HG02970 (cell line): ENCODE measurements at regions not wholly inside any gene's neighbourhood (a gene's known extent, or its start where the extent isn't known, plus 50 kb on each side); places are given as distances from the start of the nearest gene placed in this dataset.
"Not testable (repeated sequence)": the region's sequence is repeated elsewhere in the genome, so short reads cannot be mapped to it uniquely, and the experiment has no call there.

Experiments
- ATAC-seq: cut with Tn5 transposase; IDR thresholded peaks from one replicate; pipeline ENCODE4 v1.9.1; 2021; ENCODE audit warnings: mild to moderate bottlenecking, moderate library complexity, moderate number of reproducible peaks; ENCODE audit not compliant: unreplicated experiment, low FRiP score

GRCh38 chr14:62445570-62445969 lies 599.7 kb downstream of the KCNH5 start:
- ATAC-seq, result no peak

GRCh38 chr14:62451221-62451620 lies 594.0 kb downstream of the KCNH5 start:
- ATAC-seq, result no peak

GRCh38 chr14:62453226-62453625 lies 592.0 kb downstream of the KCNH5 start:
- ATAC-seq, result no peak

GRCh38 chr14:62455446-62455845 lies 589.8 kb downstream of the KCNH5 start:
- no peak for ATAC-seq

DNA sequence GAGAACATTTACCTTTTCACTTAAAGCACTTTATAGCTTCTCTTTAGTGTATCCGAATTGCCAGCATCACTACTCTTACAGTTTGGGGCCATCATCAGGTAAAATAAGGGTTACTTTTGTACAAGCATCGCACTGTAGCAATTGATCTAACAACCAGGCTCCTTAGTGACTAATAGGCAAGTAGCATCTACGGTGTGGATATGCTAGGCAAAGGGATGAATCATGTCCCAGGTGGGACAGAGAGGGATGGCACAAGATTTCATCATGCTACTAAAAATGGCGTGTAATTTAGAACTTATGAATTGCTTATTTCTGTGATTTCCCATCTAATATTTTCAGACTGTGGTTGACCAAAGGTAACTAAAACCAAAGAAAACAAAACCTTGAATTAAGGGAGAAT lies 582.3 kb downstream of the KCNH5 start:
- no peak for ATAC-seq

GRCh38 chr14:62468946-62469345 lies 576.3 kb downstream of the KCNH5 start:
- no peak for ATAC-seq

DNA sequence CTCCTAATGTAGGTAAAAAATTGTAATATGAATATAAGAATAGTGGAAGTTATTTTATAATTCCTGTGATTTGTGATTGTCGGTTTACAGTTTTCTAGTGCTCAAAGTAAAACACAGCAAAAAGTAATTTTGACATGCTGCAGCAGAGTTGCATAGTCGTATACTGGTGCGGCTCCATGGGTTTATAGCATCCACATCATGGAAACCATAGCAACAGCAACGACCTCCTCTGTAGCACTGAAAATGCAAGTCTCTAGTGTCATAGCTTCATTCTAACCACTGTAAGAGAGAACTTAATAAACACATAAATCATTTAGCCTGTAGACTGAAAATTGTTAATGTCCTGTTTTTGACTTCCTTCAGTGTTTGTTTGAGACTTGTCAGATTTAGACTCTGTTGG lies 574.3 kb downstream of the KCNH5 start:
- no peak for ATAC-seq

DNA sequence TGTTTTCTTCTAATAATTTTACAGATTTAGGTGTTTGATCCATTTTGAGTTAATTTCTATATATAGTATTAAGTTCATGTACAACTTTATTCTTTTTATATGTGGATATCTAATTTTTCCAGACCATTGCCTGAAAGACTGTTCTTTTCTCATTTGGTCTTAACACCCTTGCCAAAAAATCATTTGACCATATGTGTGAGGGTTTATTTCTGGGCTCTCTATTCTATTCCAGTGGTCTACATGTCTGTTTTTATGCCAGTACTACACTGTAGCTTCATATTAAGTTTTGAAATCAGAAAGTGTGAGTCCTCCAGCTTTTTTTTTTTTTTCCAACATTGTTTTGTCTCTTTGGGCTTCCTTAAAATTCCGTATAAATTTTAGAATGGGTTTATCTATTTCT lies 554.1 kb downstream of the KCNH5 start:
- ATAC-seq, result no peak

DNA sequence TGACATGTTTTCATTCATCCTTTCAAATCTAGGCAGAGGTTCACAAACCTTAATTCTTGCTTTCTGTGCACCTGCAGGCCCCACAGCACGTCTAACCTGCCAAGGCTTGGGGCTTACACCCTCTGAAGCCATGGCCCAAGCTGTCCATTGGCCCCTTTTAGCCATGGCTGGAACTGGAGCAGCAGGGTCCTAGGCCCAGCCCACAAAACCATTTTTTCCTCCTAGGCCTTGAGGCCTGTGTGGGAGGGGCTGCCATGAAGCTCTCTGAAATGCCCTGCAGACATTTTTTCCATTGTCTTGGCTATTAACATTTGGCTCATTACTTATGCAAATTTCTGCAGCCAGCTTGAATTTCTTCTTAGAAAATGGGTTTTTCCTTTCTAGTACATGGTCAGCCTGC lies 547.5 kb downstream of the KCNH5 start:
- no peak for ATAC-seq

DNA sequence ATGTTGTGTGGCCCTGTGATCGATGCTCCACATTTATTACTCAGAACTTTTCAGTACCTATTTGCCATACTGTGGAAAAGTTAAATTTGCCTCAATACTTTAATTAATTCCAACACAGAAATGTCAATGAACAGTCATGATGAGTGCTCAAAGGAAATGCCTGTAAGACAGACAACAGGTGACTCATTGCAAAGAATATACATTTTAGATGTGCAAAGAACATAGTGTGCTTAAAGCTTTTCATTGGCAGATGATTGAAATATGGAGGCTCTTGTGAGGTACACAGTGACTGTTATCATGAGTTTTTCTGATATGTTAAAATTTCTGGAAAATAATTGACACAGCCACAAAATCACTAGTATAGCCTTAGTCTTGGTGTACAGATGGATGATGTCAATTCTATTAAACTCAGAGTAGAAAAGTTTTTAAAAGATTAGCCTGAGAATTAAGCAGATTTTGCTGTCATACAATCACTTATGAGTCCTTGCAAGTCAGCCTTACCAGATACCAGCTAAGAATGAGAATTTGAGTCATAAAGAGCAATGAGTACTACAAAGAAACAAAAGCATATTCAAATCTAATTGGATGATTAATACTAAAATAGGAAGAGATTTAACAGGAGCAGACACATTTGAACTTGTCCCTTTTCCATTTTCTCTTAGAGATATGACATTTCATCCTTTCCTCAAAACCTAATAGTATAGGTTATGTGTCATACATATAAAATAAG lies 544.1 kb downstream of the KCNH5 start:
- ATAC-seq, result no peak

- no peak for ATAC-seq
Measured at GRCh38 chr14:62505045-62505444, 540.2 kb downstream of the KCNH5 start.

- not testable (repeated sequence) for ATAC-seq
Measured at GRCh38 chr14:62521309-62521708, 523.9 kb downstream of the KCNH5 start.

- no peak for ATAC-seq
Measured at GRCh38 chr14:62528296-62528695, 517.0 kb downstream of the KCNH5 start.

DNA sequence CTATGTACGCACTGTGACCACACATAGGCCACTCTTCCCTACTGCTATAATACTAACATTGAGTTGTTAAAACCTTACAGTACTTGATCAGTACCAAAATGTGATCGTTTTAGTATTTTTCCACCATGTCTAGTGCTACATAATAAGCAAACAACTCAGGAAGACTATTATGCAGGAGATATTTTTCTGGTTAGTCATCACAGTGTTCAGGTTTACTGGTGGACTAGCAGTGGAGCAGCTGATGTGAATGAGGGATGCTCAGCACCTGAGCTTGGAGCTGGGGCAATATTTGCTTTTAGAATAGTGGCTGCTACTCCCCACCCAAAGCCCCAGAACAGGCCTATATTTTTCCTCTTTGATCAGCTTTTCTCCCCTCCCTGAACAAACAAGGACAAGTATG lies 513.1 kb downstream of the KCNH5 start:
- no peak for ATAC-seq

GRCh38 chr14:62546862-62547474 lies 498.3 kb downstream of the KCNH5 start:
- ATAC-seq, result no peak

DNA sequence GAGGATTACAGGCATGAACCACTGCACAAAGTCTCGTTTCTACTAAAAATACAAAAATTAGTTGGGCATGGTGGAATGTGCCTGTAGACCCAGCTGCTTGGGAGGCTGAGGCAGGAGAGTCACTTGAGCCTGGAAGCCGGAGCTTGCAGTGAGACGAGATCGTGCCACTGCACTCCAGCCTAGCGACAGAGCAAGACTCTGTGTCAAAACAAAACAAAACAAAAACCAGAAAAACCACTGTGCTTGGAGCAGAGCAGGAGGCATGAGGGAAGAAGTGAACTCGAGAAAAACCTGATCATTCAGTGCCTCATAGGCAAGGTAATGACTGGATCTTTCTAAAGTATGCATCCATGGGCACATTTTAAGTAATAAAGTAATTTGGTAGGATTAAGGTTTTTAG lies 487.8 kb downstream of the KCNH5 start:
- no peak for ATAC-seq

DNA sequence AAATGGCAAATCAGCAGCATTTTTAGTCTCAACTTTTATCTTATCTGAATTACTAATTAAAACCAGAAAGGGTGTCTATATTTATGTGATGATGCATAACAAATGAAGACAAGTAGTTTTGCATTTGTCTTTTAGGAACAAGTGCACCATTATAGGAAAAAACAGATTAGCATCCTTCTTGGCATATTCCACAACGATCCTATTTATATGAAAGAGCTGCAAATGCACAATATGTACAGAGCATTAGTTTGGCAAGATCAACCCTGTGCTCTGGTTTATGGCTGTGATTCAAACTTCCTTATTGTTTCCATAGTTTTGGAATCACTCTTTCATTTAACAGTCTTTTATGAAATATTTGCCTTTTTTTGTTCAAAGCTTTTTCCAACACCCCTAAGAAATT lies 486.8 kb downstream of the KCNH5 start:
- ATAC-seq, result no peak

DNA sequence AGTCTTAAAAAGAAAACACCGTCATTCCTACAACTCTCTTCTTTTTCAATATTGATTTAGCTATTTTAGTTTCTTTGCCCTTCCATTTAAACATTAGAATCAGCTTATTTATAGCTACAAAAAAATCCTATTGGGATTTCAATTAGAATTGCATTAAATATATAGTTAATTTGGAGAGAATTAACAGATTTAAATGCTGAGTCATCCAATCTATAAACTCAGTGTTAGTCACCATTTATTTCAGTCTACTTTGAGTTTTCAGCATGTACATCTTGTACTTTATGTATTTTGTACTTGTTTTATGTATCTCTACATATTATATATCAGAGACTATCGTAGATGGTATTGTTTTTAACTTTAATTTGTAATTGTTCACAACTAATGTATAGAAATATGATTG lies 460.0 kb downstream of the KCNH5 start:
- no peak for ATAC-seq

DNA sequence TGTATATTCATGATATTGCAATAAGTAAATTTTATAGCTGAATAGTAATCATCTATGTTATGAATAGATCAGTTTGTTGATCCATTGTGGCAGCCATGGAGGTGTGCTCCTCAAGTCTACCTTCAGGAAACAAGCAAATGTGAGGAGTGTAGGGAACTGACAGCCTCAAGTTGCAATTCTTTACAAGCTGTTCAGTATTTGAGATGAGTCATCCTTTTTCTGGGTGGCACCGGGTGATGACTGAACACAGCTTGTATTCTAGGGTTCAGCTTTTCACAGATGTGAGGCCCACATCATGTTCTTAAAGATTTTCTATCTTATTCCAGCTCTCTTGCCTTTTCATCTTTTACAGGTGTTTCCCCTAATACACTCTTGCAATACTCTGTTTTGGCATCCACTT lies 452.4 kb downstream of the KCNH5 start:
- ATAC-seq, result no peak

DNA sequence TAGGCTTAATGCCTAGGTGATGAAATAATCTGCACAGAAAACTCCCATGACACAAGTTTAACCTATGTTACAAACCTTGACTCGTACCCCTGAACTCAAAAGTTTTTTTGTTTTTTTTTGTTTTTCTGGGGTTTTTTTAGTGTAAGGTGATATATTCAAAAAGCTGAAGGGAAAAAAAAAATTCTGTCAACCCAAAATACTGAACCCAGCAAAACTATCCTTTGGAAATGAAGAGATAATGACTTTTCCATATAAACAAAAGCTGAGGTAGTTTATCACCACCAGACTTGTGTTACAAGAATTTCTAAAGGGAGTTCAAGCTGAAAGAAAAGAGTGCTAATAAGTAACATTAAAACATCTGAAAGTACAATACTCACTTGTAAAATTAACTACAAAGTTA lies 448.1 kb downstream of the KCNH5 start:
- no peak for ATAC-seq

GRCh38 chr14:62599616-62600385 lies 445.5 kb downstream of the KCNH5 start:
- ATAC-seq, result no peak

GRCh38 chr14:62602712-62603111 lies 442.5 kb downstream of the KCNH5 start:
- ATAC-seq, result no peak
